PFSK-1 (cell line): ENCODE measurements at regions not wholly inside any gene's neighbourhood (a gene's known extent, or its start where the extent isn't known, plus 50 kb on each side); places are given as distances from the start of the nearest gene placed in this dataset.

ENCODE experiments used
- FOXP2 ChIP-seq: optimal IDR thresholded peaks from 2 replicates; pipeline ENCODE3; 2011; ENCODE audit warnings: borderline replicate concordance, control low read depth, inconsistent platforms; ENCODE audit not compliant: insufficient read depth; ENCODE audit errors: extremely low read length, extremely low read depth
- POLR2AphosphoS5 ChIP-seq: IDR thresholded peaks from 2 replicates; pipeline ENCODE4 v1.6.1; 2012; ENCODE audit warnings: low read depth, mild to moderate bottlenecking, control low read depth, low read length, moderate library complexity
- SIN3A ChIP-seq: IDR thresholded peaks from 2 replicates; pipeline ENCODE4 v1.6.1; 2012; ENCODE audit warnings: mild to moderate bottlenecking, low read length, moderate library complexity, borderline replicate concordance; ENCODE audit not compliant: insufficient read depth
- TAF1 ChIP-seq: IDR thresholded peaks from 2 replicates; pipeline ENCODE4 v1.6.1; 2012; ENCODE audit warnings: low read length, control low read depth, borderline replicate concordance; ENCODE audit not compliant: insufficient read depth
- TF ChIP-seq, protein P1 (sequence below), 2 experiments: IDR thresholded peaks; 2 replicates each; pipeline versions ENCODE4 v1.6.1 to v1.8.0; 2011 to 2012; ENCODE audit warnings: low read depth in 2 of 2, low read length in 2 of 2, control low read depth in 1 of 2, inconsistent platforms in 1 of 2, mild to moderate bottlenecking in 1 of 2, moderate library complexity in 1 of 2; ENCODE audit not compliant: insufficient read depth in 1 of 2

DNA sequence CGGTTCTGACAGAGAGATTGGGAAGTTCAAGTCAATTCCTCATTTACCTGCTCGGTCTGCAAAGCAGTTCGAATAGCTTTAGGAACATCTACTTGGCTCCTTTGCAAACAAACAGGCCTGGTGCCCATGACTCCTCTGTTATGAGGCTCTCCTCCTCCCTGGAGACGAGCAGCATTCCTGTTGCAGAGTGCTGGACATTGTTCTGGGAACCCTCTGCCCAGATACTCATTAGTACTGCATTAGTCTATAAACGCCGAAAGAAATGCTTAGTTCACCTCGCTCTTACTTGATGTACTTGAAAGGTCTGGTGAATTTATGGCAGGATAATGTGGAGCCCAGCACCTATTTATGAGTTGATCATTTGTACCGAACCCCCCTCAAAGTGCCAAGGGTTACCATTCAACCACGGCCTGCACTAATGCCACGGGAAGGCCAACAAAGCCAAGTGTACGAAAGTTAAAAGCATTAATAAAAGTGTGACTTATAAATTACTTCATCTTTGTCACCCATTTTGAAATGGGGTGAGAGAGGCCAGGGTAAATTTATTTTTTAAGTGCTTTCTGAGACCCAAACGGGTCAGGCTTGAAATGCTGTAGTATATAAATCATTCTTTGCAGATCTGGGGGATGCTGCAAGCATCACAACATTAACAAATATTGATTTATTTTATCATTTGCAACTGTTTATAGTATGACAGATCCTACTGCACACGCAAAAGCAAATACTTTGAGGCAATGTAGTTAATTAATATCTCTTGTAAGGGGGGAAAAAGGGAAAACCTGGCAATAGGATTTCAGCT, 478.9 kb upstream of the PSMD7 start:
- TF ChIP-seq, protein P1, sequence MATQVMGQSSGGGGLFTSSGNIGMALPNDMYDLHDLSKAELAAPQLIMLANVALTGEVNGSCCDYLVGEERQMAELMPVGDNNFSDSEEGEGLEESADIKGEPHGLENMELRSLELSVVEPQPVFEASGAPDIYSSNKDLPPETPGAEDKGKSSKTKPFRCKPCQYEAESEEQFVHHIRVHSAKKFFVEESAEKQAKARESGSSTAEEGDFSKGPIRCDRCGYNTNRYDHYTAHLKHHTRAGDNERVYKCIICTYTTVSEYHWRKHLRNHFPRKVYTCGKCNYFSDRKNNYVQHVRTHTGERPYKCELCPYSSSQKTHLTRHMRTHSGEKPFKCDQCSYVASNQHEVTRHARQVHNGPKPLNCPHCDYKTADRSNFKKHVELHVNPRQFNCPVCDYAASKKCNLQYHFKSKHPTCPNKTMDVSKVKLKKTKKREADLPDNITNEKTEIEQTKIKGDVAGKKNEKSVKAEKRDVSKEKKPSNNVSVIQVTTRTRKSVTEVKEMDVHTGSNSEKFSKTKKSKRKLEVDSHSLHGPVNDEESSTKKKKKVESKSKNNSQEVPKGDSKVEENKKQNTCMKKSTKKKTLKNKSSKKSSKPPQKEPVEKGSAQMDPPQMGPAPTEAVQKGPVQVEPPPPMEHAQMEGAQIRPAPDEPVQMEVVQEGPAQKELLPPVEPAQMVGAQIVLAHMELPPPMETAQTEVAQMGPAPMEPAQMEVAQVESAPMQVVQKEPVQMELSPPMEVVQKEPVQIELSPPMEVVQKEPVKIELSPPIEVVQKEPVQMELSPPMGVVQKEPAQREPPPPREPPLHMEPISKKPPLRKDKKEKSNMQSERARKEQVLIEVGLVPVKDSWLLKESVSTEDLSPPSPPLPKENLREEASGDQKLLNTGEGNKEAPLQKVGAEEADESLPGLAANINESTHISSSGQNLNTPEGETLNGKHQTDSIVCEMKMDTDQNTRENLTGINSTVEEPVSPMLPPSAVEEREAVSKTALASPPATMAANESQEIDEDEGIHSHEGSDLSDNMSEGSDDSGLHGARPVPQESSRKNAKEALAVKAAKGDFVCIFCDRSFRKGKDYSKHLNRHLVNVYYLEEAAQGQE (IDR thresholded peaks at IDR 0.05; ENCODE audit: insufficient read depth in 1 of 2, low read depth in 2 of 2, low read length in 2 of 2) = no peak
- TF ChIP-seq TAF1 = no peak
- no peak for TF ChIP-seq FOXP2
- TF ChIP-seq POLR2AphosphoS5 = no peak
- TF ChIP-seq SIN3A = no peak

DNA sequence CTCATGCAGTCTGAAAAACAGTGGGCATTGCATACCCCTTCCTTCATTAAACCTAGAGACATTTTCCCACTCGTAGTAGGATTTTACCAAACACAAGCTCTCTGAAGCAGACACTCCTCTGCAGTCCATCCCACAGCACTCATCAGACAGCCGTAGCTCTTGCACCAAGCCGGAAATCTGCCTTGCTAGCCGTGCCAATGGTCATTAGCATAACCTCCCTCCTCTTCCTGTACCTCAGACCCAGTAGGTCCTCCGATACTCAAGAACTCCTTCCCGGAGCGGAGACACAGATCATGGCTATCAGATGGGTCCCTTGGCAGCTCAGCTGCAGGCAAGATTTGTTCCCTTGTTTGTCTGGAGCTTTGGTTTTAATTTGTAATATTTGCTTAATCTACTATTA, 483.1 kb upstream of the PSMD7 start:
- TF ChIP-seq FOXP2 (no peak), SIN3A (no peak), POLR2AphosphoS5 (peak; percentile 68; the same call in 1 of the 2 replicates), TAF1 (peak; percentile 51; the same call in 1 of the 2 replicates)
- TF ChIP-seq, protein P1 (IDR thresholded peaks at IDR 0.05; ENCODE audit: insufficient read depth in 1 of 2, low read depth in 2 of 2, low read length in 2 of 2) = 0 out of 4 replicates have a peak, but pooled peaks of 1 of the 2 experiments have one; percentile 23

DNA sequence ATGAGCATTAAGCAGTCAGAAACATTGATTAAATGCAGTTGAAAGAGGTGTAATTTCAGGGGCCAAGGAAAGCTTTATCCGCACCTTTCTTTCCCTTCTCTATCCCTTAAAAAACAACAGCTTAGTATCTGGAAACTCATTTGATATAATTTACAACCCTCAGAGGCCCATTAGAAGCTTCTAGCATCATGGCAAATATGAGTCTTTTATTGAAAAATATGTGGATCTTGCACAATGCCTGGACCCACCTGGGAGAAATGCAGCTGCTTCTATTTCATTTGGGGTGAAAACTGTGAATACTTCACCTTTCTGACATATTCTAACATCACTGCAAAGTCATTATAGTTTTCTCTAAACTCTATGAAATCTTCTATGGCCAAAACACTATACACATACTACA, 492.2 kb upstream of the PSMD7 start:
- no peak for TF ChIP-seq FOXP2
- no peak for TF ChIP-seq TAF1
- no peak for TF ChIP-seq POLR2AphosphoS5
- TF ChIP-seq, protein P1 (IDR thresholded peaks at IDR 0.05; ENCODE audit: insufficient read depth in 1 of 2, low read depth in 2 of 2, low read length in 2 of 2) = no peak
- no peak for TF ChIP-seq SIN3A

DNA sequence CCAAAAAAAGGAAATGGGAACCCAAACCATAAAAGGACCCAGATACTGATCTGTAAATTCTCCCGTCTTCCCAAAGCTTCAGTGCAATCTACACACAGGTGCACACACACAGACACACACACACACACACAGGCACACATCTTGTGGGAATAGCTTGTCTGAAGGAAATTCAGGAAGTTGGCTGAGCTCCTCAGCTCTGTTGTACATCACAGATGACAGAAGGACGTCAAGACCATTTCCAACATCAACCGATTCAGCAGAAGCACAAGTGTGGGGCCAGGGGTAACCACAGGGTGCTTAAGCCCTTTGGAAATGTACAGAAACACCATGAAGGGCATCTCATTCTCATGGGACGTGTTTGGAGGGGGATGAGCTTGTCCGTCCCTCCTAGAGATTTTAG, 498.1 kb upstream of the PSMD7 start:
- TF ChIP-seq POLR2AphosphoS5 = no peak
- no peak for TF ChIP-seq SIN3A
- TF ChIP-seq, protein P1 (IDR thresholded peaks at IDR 0.05; ENCODE audit: insufficient read depth in 1 of 2, low read depth in 2 of 2, low read length in 2 of 2) = no peak
- no peak for TF ChIP-seq FOXP2
